ENCODE measurements at regions not wholly inside any gene's neighbourhood (a gene's known extent, or its start where the extent isn't known, plus 50 kb on each side); places are given as distances from the start of the nearest gene placed in this dataset.
"Not testable (repeated sequence)": the region's sequence is repeated elsewhere in the genome, so short reads cannot be mapped to it uniquely, and the experiment has no call there.

- no peaks in the 10 kb centered on the region for H3F3A ChIP-seq (ENCODE audit: control insufficient read depth, insufficient read depth)
- no peaks in the 10 kb centered on the region for H3K4me1 ChIP-seq (ENCODE audit: control insufficient read depth, low read length)
- no peaks in the 10 kb centered on the region for H3K79me2 ChIP-seq (ENCODE audit: control insufficient read depth, low read length)
- TF ChIP-seq CTCF (IDR thresholded peaks at IDR 0.05; ENCODE audit: low read depth, low read length, poor library complexity, severe bottlenecking) = no peak
- H3K9me3 ChIP-seq (ENCODE audit: control insufficient read depth, insufficient read depth, low read length) = peaks cover 4% of the 10 kb centered on the region; the same call in 1 of the 2 replicates
- no peak overlapping the region for H3K4me3 ChIP-seq (ENCODE audit: low read length)
- H3K27me3 ChIP-seq (ENCODE audit: control insufficient read depth, low read length) = no peaks in the 10 kb centered on the region
- H3K4me2 ChIP-seq (ENCODE audit: low read length) = no peak overlapping the region
- no peak overlapping the region for H3K27ac ChIP-seq (ENCODE audit: low read depth, low read length)
- H4K20me1 ChIP-seq (ENCODE audit: control insufficient read depth, insufficient read depth, low read depth, low read length) = no peaks in the 10 kb centered on the region
- H3K9me2 ChIP-seq (replicated peaks; ENCODE audit: control insufficient read depth, low read length) = no peaks in the 10 kb centered on the region
- no peaks in the 10 kb centered on the region for H3K36me3 ChIP-seq (ENCODE audit: control insufficient read depth, low read length)
Observed at GRCh38 chr15:45810201-45810600, 175.4 kb downstream of the SQOR start.

DNA sequence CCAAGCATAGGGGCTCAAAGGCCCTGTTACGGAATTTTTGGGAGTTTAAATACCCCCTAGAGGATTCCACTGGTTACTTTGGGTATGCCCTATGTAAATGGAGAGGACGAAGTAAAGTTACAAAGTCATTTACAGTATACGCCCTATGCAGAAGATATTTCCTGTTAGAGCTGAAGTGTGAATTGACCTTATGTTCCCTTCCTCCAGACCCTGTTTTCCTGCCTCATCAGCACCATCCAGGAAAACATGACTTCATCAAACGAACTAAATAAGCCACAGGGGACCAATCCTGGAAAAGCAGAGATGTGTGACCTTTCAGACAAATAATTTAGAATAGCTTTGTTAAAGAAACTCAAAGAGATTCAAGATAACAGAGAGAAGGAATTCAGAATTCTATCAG lies 177.4 kb downstream of the SQOR start:
- H3K36me3 ChIP-seq (ENCODE audit: control insufficient read depth, low read length) = no peaks in the 10 kb centered on the region
- TF ChIP-seq EZH2phosphoT487 (IDR thresholded peaks at IDR 0.05; ENCODE audit: borderline replicate concordance, low read length) = no peak
- TF ChIP-seq CTCF (IDR thresholded peaks at IDR 0.05; ENCODE audit: low read depth, low read length, poor library complexity, severe bottlenecking) = no peak
- H3K4me2 ChIP-seq (ENCODE audit: low read length) = no peak overlapping the region
- H3K4me1 ChIP-seq (ENCODE audit: control insufficient read depth, low read length) = no peaks in the 10 kb centered on the region
- H4K20me1 ChIP-seq (ENCODE audit: control insufficient read depth, insufficient read depth, low read depth, low read length) = no peaks in the 10 kb centered on the region
- no peaks in the 10 kb centered on the region for H3K27me3 ChIP-seq (ENCODE audit: control insufficient read depth, low read length)
- no peaks in the 10 kb centered on the region for H3K79me2 ChIP-seq (ENCODE audit: control insufficient read depth, low read length)
- H3F3A ChIP-seq (ENCODE audit: control insufficient read depth, insufficient read depth) = no peaks in the 10 kb centered on the region
- H3K9me2 ChIP-seq (replicated peaks; ENCODE audit: control insufficient read depth, low read length) = no peaks in the 10 kb centered on the region
- H3K9me3 ChIP-seq (ENCODE audit: control insufficient read depth, insufficient read depth, low read length) = peaks cover 14% of the 10 kb centered on the region; the same call in 1 of the 2 replicates
- H3K4me3 ChIP-seq (ENCODE audit: low read length) = no peak overlapping the region
- no peak overlapping the region for H3K27ac ChIP-seq (ENCODE audit: low read depth, low read length)

- H3K4me1 ChIP-seq (ENCODE audit: control insufficient read depth, low read length); H3K4me3 ChIP-seq (ENCODE audit: low read length); H3K9me2 ChIP-seq (replicated peaks; ENCODE audit: control insufficient read depth, low read length); H3K36me3 ChIP-seq (ENCODE audit: control insufficient read depth, low read length); H3K4me2 ChIP-seq (ENCODE audit: low read length); H3K27me3 ChIP-seq (ENCODE audit: control insufficient read depth, low read length); H4K20me1 ChIP-seq (ENCODE audit: control insufficient read depth, insufficient read depth, low read depth, low read length); H3F3A ChIP-seq (ENCODE audit: control insufficient read depth, insufficient read depth); H3K27ac ChIP-seq (ENCODE audit: low read depth, low read length); H3K79me2 ChIP-seq (ENCODE audit: control insufficient read depth, low read length): not testable (repeated sequence)
- peaks cover 16% of the 10 kb centered on the region; the same call in 1 of the 2 replicates for H3K9me3 ChIP-seq (ENCODE audit: control insufficient read depth, insufficient read depth, low read length)
Observed at GRCh38 chr15:45817578-45817977, 182.7 kb downstream of the SQOR start.

- Histone ChIP-seq H3K4me2 (ENCODE audit: low read length) (no peak overlapping the region), H4K20me1 (ENCODE audit: control insufficient read depth, insufficient read depth, low read depth, low read length) (no peaks in the 10 kb centered on the region), H3K4me3 (ENCODE audit: low read length) (no peak overlapping the region), H3K27me3 (ENCODE audit: control insufficient read depth, low read length) (no peaks in the 10 kb centered on the region), H3K4me1 (ENCODE audit: control insufficient read depth, low read length) (no peaks in the 10 kb centered on the region), H3K79me2 (ENCODE audit: control insufficient read depth, low read length) (no peaks in the 10 kb centered on the region), H3K36me3 (ENCODE audit: control insufficient read depth, low read length) (no peaks in the 10 kb centered on the region), H3K27ac (ENCODE audit: low read depth, low read length) (no peak overlapping the region), H3F3A (ENCODE audit: control insufficient read depth, insufficient read depth) (no peaks in the 10 kb centered on the region), H3K9me3 (ENCODE audit: control insufficient read depth, insufficient read depth, low read length) (peaks cover 10% of the 10 kb centered on the region; the same call in 1 of the 2 replicates), H3K9me2 (replicated peaks; ENCODE audit: control insufficient read depth, low read length) (no peaks in the 10 kb centered on the region)
- no peak for TF ChIP-seq EZH2phosphoT487 (IDR thresholded peaks at IDR 0.05; ENCODE audit: borderline replicate concordance, low read length)
- TF ChIP-seq CTCF (IDR thresholded peaks at IDR 0.05; ENCODE audit: low read depth, low read length, poor library complexity, severe bottlenecking) = no peak
Observed at GRCh38 chr15:45821390-45821789, 186.6 kb downstream of the SQOR start.

GRCh38 chr15:45822968-45823367 lies 188.1 kb downstream of the SQOR start:
- H3F3A ChIP-seq (ENCODE audit: control insufficient read depth, insufficient read depth); H3K79me2 ChIP-seq (ENCODE audit: control insufficient read depth, low read length); H3K27me3 ChIP-seq (ENCODE audit: control insufficient read depth, low read length): not testable (repeated sequence)

More at GRCh38 chr15:45822968-45823367, 188.1 kb downstream of the SQOR start:
- H3K4me3 ChIP-seq (ENCODE audit: low read length); H3K4me2 ChIP-seq (ENCODE audit: low read length); H3K27ac ChIP-seq (ENCODE audit: low read depth, low read length); H3K4me1 ChIP-seq (ENCODE audit: control insufficient read depth, low read length); H3K36me3 ChIP-seq (ENCODE audit: control insufficient read depth, low read length); H3K9me3 ChIP-seq (ENCODE audit: control insufficient read depth, insufficient read depth, low read length); H3K9me2 ChIP-seq (replicated peaks; ENCODE audit: control insufficient read depth, low read length); H4K20me1 ChIP-seq (ENCODE audit: control insufficient read depth, insufficient read depth, low read depth, low read length): not testable (repeated sequence)
